22Rv1 (cell line): ENCODE measurements at regions not wholly inside any gene's neighbourhood (a gene's known extent, or its start where the extent isn't known, plus 50 kb on each side); places are given as distances from the start of the nearest gene placed in this dataset.
"Not testable (repeated sequence)": the region's sequence is repeated elsewhere in the genome, so short reads cannot be mapped to it uniquely, and the experiment has no call there.

Experiments
- H3K27ac ChIP-seq: fragments of 450-650 bp; 2 replicates; pipeline ENCODE4 v1.5.1; 2017
- CTCF ChIP-seq: fragments of 450-650 bp; IDR thresholded peaks from 2 replicates; pipeline ENCODE4 v1.5.1; 2017; ENCODE audit warnings: mild to moderate bottlenecking
- ZFX ChIP-seq: fragments of 450-650 bp; IDR thresholded peaks from 2 replicates; pipeline ENCODE4 v1.6.1; 2017; ENCODE audit warnings: antibody characterized with exemption, borderline replicate concordance

- no peak overlapping the region for H3K27ac ChIP-seq
- TF ChIP-seq ZFX = no peak
- TF ChIP-seq CTCF = no peak
These were observed 360.9 kb upstream of the AGA start for GRCh38 chr4:177803151-177803550.

DNA sequence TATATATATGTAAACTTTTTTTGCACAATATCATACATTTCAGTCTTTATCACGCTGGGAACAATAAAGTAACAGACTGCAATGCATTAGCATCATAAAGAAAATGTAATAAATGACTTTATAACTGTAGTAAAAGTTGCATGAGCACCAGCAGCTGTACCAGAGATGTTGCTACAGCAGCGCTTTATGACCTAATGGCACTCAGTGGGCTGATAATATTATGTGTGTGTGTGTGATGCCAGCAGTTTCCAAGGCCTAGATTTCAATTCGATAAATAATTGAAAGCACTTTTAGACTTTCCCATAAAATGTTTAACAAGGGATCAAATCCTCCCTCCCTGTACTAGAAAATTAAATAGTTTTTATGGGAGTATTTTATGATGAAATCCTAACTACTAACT is 367.6 kb upstream of the AGA start:
- no peak overlapping the region for H3K27ac ChIP-seq
- TF ChIP-seq CTCF (no peak), ZFX (no peak)

- TF ChIP-seq CTCF (no peak), ZFX (no peak)
- H3K27ac ChIP-seq = no peak overlapping the region
These were observed 368.0 kb upstream of the AGA start for GRCh38 chr4:177810220-177810619.

DNA sequence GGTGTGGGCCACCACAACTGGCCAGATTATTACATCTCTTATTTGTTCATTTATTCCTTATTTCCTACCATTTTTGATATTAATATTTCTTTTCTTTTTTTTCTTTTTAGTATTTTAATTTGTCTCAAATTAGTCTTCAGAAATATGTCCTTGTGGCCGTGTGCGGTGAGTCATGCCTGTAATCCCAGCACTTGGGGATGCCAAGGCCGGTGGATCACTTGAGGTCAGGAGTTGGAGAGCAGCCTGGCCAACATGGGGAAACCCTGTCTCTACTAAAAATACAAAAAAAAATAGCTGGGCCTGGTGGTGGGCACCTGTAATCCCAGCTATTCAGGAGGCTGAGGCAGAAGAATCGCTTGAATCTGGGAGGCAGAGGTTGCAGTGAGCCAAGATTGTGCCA is 376.2 kb upstream of the AGA start:
- not testable (repeated sequence) for H3K27ac ChIP-seq

- TF ChIP-seq ZFX = no peak
- TF ChIP-seq CTCF = no peak
- H3K27ac ChIP-seq = no peak overlapping the region
These were observed 384.7 kb upstream of the AGA start for GRCh38 chr4:177826973-177827372.

DNA sequence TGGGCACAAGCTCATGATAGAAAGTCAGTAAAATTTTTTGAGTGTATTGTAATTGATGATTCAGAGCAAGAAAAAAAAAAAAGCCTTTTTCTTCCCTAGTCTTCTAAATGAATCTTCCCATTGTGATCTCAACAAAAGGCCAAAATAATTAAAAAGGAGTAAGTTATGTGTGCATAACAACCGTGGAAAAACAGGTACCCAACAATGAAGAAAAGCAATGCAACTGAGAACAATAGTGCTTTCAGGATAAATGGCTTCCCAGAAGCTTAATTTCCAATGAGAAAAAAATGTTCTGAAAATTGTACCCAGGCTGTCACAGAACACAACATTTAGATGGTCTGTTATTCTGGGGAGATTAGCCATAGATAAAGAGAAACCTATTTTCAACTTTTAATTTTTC is 399.0 kb upstream of the AGA start:
- no peak for TF ChIP-seq CTCF
- H3K27ac ChIP-seq = no peak overlapping the region

GRCh38 chr4:177853229-177853628 is 411.0 kb upstream of the AGA start:
- TF ChIP-seq ZFX (no peak), CTCF (no peak)
- no peak overlapping the region for H3K27ac ChIP-seq

DNA sequence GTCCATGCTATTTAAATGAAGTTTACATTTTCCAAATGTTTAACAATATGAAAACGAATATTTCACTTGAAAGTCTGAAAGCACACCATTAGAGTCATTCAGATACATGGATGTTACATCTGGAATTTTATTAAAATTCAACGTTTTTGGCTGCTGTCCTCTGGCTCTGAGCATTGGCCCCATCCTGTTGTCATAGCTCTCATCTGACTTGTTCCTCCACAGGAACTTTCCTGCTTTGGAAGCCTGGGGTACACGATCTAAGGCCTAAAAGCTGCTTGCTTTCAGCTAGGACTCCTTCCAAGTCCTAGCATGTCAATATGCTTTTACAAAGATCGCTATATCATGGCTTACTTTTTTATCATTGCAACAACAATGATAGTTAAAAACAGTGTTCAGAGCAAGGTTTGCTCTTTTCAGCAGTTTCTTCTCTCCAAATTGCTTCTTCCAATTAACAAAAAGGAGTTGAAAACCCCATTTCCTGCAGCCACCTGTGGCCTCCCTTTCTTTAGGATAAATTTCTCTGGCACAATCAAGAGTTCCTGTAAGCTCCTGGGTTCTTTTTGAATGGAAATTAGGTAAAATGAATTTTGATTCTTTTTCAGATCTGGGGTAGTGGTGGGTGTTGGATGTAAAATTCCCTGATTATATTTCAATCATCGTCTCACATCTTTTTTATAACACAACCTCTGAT is 413.4 kb upstream of the AGA start:
- TF ChIP-seq CTCF = no peak
- H3K27ac ChIP-seq = no peak overlapping the region
